ENCODE measurements at regions not wholly inside any gene's neighbourhood (a gene's known extent, or its start where the extent isn't known, plus 50 kb on each side); places are given as distances from the start of the nearest gene placed in this dataset.

DNA sequence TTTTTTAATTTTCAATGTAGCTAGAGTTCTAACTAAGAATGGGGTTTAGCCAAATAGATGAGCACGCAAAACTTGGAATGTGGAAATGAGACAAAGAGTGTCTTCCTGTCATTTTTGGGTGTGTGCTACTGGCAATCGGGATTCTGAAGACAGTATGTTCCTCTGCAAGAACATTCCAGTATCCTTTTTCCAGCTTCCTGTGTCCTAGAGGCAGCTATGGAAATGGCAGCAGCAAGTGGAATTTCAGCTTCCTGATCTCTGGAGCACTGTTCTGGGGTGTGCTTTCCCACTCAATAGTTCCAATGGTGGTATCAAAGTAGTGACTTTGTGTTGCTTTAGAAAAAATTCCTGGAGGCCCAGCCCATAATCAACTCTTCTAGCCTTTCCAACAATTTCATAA, 642.9 kb upstream of the KCNMB2 start:
- TF ChIP-seq, protein P1, sequence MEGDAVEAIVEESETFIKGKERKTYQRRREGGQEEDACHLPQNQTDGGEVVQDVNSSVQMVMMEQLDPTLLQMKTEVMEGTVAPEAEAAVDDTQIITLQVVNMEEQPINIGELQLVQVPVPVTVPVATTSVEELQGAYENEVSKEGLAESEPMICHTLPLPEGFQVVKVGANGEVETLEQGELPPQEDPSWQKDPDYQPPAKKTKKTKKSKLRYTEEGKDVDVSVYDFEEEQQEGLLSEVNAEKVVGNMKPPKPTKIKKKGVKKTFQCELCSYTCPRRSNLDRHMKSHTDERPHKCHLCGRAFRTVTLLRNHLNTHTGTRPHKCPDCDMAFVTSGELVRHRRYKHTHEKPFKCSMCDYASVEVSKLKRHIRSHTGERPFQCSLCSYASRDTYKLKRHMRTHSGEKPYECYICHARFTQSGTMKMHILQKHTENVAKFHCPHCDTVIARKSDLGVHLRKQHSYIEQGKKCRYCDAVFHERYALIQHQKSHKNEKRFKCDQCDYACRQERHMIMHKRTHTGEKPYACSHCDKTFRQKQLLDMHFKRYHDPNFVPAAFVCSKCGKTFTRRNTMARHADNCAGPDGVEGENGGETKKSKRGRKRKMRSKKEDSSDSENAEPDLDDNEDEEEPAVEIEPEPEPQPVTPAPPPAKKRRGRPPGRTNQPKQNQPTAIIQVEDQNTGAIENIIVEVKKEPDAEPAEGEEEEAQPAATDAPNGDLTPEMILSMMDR (conservative IDR thresholded peaks at IDR 0.05; ENCODE audit: low read length) = no peak
- TF ChIP-seq EZH2phosphoT487 (IDR thresholded peaks at IDR 0.05; ENCODE audit: borderline replicate concordance) = no peak

All from Loucy (cell line).